Neural progenitor cell (in vitro differentiated cells): ENCODE measurements at regions not wholly inside any gene's neighbourhood (a gene's known extent, or its start where the extent isn't known, plus 50 kb on each side); places are given as distances from the start of the nearest gene placed in this dataset.

Source experiments
- DNase-seq: peaks from one replicate; pipeline ENCODE4 v3.0.0-alpha.2; 2016; ENCODE audit warnings: low spot score
- H2AFZ ChIP-seq: fragments of 200-600 bp; sonication (generic); replicated peaks from 2 replicates; pipeline ENCODE4 v1.6.1; 2016; ENCODE audit warnings: antibody characterized with exemption
- H3F3A ChIP-seq: fragments of 200-600 bp; sonication (generic); 2 replicates; pipeline ENCODE4 v1.6.1; 2016; ENCODE audit warnings: antibody characterized with exemption, low read depth
- H3K27ac ChIP-seq: fragments of 200-600 bp; sonication (generic); 2 replicates; pipeline ENCODE4 v1.5.1; 2016; ENCODE audit warnings: mild to moderate bottlenecking
- H3K27me3 ChIP-seq: fragments of 200-600 bp; sonication (generic); 2 replicates; pipeline ENCODE4 v1.6.1; 2016; ENCODE audit warnings: mild to moderate bottlenecking, moderate library complexity
- H3K36me3 ChIP-seq: fragments of 200-600 bp; sonication (generic); 2 replicates; pipeline ENCODE4 v1.5.1; 2016
- H3K4me1 ChIP-seq: fragments of 200-600 bp; sonication (generic); 2 replicates; pipeline ENCODE4 v1.6.1; 2016; ENCODE audit warnings: mixed run types
- H3K4me2 ChIP-seq: fragments of 200-600 bp; sonication (generic); 2 replicates; pipeline ENCODE4 v1.6.1; 2016
- H3K4me3 ChIP-seq: fragments of 200-600 bp; sonication (generic); 2 replicates; pipeline ENCODE4 v1.5.1; 2016
- H3K79me2 ChIP-seq: fragments of 200-600 bp; sonication (generic); 2 replicates; pipeline ENCODE4 v1.6.1; 2016; ENCODE audit warnings: low read depth
- H3K9ac ChIP-seq: fragments of 200-600 bp; sonication (generic); 2 replicates; pipeline ENCODE4 v1.6.1; 2016
- H3K9me3 ChIP-seq: fragments of 200-600 bp; sonication (generic); 2 replicates; pipeline ENCODE4 v1.5.1; 2016; ENCODE audit warnings: low read depth
- H4K20me1 ChIP-seq: fragments of 200-600 bp; sonication (generic); 2 replicates; pipeline ENCODE4 v1.6.1; 2016; ENCODE audit warnings: low read depth
- H3K27ac Mint-ChIP-seq: 3 replicates; pipeline ENCODE4 v1.8.0; 2021; ENCODE audit warnings: mixed read lengths
- H3K27me3 Mint-ChIP-seq: 2 replicates; pipeline ENCODE4 v1.8.0; 2022; ENCODE audit warnings: low read depth, mild to moderate bottlenecking, inconsistent platforms, moderate library complexity, mixed read lengths; ENCODE audit not compliant: insufficient read depth
- H3K36me3 Mint-ChIP-seq: 3 replicates; pipeline ENCODE4 v1.8.0; 2021; ENCODE audit warnings: mixed read lengths
- H3K4me1 Mint-ChIP-seq: 3 replicates; pipeline ENCODE4 v1.8.0; 2021; ENCODE audit warnings: mixed read lengths
- H3K4me3 Mint-ChIP-seq: 3 replicates; pipeline ENCODE4 v1.8.0; 2021; ENCODE audit warnings: mild to moderate bottlenecking, moderate library complexity, mixed read lengths
- H3K9me3 Mint-ChIP-seq: 3 replicates; pipeline ENCODE4 v1.8.0; 2020; ENCODE audit warnings: mixed read lengths
- EZH2 ChIP-seq: fragments of 200-600 bp; sonication (generic); IDR thresholded peaks from 2 replicates; pipeline ENCODE4 v1.6.1; 2017; ENCODE audit warnings: antibody characterized with exemption, mild to moderate bottlenecking, moderate library complexity
- EZH2phosphoT487 ChIP-seq: fragments of 200-600 bp; sonication (generic); IDR thresholded peaks from 2 replicates; pipeline ENCODE4 v1.6.1; 2017; ENCODE audit warnings: antibody characterized with exemption
- TF ChIP-seq, protein P1 (sequence below): fragments of 200-600 bp; sonication (generic); IDR thresholded peaks from 2 replicates; pipeline ENCODE4 v1.5.1; 2017; ENCODE audit warnings: antibody characterized with exemption, mild to moderate bottlenecking

DNA sequence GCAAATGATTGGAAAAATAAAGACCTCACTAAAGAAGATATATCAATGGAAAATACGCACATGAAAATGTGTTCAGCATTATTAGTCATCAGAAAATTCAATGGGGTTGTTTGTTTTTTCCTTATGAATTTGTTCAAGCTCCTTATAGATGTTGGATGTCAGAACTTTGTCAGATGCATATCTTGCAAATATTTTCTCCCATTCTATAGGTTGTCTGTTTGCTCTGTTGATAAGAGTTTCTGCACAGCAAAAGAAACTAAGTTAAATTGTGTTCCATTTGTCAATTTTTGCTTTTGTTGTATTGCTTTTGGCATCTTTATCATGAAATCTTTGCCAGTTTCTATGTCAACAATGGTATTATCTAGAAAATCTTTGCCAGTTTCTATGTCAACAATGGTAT, 633.9 kb upstream of the CHORDC1 start:
- Histone ChIP-seq H3F3A (no peaks in the 10 kb centered on the region), H3K4me2 (no peak overlapping the region), H3K9me3 (no peaks in the 10 kb centered on the region), H4K20me1 (no peaks in the 10 kb centered on the region), H2AFZ (no peak overlapping the region), H3K4me1 (no peaks in the 10 kb centered on the region), H3K36me3 (no peaks in the 10 kb centered on the region), H3K4me3 (no peak overlapping the region), H3K79me2 (no peaks in the 10 kb centered on the region), H3K9ac (no peak overlapping the region), H3K27ac (no peak overlapping the region), H3K27me3 (no peaks in the 10 kb centered on the region)
- H3K27ac Mint-ChIP-seq, result no peak overlapping the region
- H3K4me3 Mint-ChIP-seq, result no peak overlapping the region
- no peak for DNase-seq
- peaks cover 5% of the 10 kb centered on the region for H3K9me3 Mint-ChIP-seq
- TF ChIP-seq EZH2phosphoT487 (no peak), EZH2 (no peak)
- TF ChIP-seq, protein P1, sequence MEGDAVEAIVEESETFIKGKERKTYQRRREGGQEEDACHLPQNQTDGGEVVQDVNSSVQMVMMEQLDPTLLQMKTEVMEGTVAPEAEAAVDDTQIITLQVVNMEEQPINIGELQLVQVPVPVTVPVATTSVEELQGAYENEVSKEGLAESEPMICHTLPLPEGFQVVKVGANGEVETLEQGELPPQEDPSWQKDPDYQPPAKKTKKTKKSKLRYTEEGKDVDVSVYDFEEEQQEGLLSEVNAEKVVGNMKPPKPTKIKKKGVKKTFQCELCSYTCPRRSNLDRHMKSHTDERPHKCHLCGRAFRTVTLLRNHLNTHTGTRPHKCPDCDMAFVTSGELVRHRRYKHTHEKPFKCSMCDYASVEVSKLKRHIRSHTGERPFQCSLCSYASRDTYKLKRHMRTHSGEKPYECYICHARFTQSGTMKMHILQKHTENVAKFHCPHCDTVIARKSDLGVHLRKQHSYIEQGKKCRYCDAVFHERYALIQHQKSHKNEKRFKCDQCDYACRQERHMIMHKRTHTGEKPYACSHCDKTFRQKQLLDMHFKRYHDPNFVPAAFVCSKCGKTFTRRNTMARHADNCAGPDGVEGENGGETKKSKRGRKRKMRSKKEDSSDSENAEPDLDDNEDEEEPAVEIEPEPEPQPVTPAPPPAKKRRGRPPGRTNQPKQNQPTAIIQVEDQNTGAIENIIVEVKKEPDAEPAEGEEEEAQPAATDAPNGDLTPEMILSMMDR, result no peak
- no peaks in the 10 kb centered on the region for H3K4me1 Mint-ChIP-seq
- no peaks in the 10 kb centered on the region for H3K36me3 Mint-ChIP-seq
- no peaks in the 10 kb centered on the region for H3K27me3 Mint-ChIP-seq

DNA sequence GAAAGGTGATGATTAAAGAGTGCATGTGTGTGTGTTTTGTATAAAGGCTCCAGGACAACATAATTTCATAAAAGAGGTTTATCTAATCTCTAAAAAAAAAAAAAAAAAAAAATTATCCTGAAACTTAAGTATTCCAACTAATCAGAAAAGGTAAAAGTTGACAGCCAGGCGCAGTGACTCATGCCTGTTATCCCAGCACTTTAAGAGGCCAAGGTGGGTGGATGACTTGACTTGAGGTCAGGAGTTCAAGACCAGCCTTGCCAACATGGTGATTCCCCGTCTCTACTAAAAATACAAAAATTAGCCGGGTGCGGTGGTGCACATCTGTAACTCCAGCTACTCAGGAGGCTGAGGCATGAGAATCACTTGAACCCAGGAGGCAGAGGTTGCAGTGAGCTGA, 632.7 kb upstream of the CHORDC1 start:
- H3K27ac Mint-ChIP-seq, result no peak overlapping the region
- H3K9me3 ChIP-seq, result no peaks in the 10 kb centered on the region

DNA sequence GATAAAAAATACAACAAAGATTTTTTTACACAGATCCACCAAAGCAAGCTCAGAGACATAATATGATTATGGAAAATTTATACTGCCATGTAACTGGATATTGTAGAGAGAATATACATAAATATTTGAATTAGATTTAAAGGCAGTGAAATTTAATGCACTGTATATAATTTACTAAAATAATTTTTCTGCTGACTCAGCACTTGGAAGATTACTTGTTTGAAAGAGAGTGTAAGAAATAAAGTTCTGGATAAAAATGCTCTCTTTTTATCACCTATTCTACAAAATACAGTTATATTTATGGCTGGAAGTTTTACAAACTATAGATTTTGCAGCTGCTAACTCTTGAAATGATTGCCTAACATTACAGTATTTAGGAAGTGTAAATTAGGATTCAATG, 628.3 kb upstream of the CHORDC1 start:
- no peak overlapping the region for H3K4me2 ChIP-seq
- no peak overlapping the region for H3K4me3 ChIP-seq
- Mint-ChIP-seq H3K36me3 (no peaks in the 10 kb centered on the region), H3K9me3 (no peaks in the 10 kb centered on the region), H3K27ac (no peak overlapping the region), H3K4me3 (no peak overlapping the region), H3K4me1 (no peaks in the 10 kb centered on the region), H3K27me3 (no peaks in the 10 kb centered on the region)
- DNase-seq, result no peak
- H4K20me1 ChIP-seq, result no peaks in the 10 kb centered on the region
- TF ChIP-seq, protein P1, result no peak
- TF ChIP-seq EZH2phosphoT487 (no peak), EZH2 (no peak)
- no peak overlapping the region for H3K9ac ChIP-seq
- H3K27me3 ChIP-seq, result no peaks in the 10 kb centered on the region
- no peaks in the 10 kb centered on the region for H3K79me2 ChIP-seq
- H2AFZ ChIP-seq, result no peak overlapping the region
- H3K27ac ChIP-seq, result no peak overlapping the region
- no peaks in the 10 kb centered on the region for H3K9me3 ChIP-seq
- no peaks in the 10 kb centered on the region for H3K36me3 ChIP-seq
- no peaks in the 10 kb centered on the region for H3K4me1 ChIP-seq
- H3F3A ChIP-seq, result no peaks in the 10 kb centered on the region

More for the DNA sequence above, 632.7 kb upstream of the CHORDC1 start:
- Mint-ChIP-seq H3K9me3 (peaks cover 5% of the 10 kb centered on the region), H3K4me3 (no peak overlapping the region), H3K36me3 (no peaks in the 10 kb centered on the region), H3K4me1 (no peaks in the 10 kb centered on the region), H3K27me3 (no peaks in the 10 kb centered on the region)
- Histone ChIP-seq H3K27ac (no peak overlapping the region), H3K4me2 (no peak overlapping the region), H3K4me1 (no peaks in the 10 kb centered on the region), H3K36me3 (no peaks in the 10 kb centered on the region), H4K20me1 (no peaks in the 10 kb centered on the region), H3K27me3 (no peaks in the 10 kb centered on the region), H3F3A (no peaks in the 10 kb centered on the region), H3K4me3 (no peak overlapping the region), H2AFZ (no peak overlapping the region), H3K9ac (no peak overlapping the region), H3K79me2 (no peaks in the 10 kb centered on the region)
- DNase-seq, result no peak
- TF ChIP-seq EZH2, result no peak
- TF ChIP-seq, protein P1, result no peak

GRCh38 chr11:90849312-90849711, 626.5 kb upstream of the CHORDC1 start:
- Histone ChIP-seq H3F3A (no peaks in the 10 kb centered on the region), H3K4me2 (no peak overlapping the region), H3K36me3 (no peaks in the 10 kb centered on the region), H3K27me3 (no peaks in the 10 kb centered on the region), H3K4me3 (no peak overlapping the region), H3K9me3 (no peaks in the 10 kb centered on the region), H4K20me1 (no peaks in the 10 kb centered on the region), H3K27ac (no peak overlapping the region), H3K9ac (no peak overlapping the region), H2AFZ (no peak overlapping the region), H3K4me1 (no peaks in the 10 kb centered on the region), H3K79me2 (no peaks in the 10 kb centered on the region)
- H3K4me1 Mint-ChIP-seq, result no peaks in the 10 kb centered on the region
- H3K36me3 Mint-ChIP-seq, result no peaks in the 10 kb centered on the region
- H3K4me3 Mint-ChIP-seq, result no peak overlapping the region
- no peaks in the 10 kb centered on the region for H3K9me3 Mint-ChIP-seq
- DNase-seq, result no peak
- TF ChIP-seq EZH2 (no peak), EZH2phosphoT487 (no peak)
- TF ChIP-seq, protein P1, result no peak
- no peaks in the 10 kb centered on the region for H3K27me3 Mint-ChIP-seq
- no peak overlapping the region for H3K27ac Mint-ChIP-seq
